AG09319 (cell line): ENCODE measurements at regions not wholly inside any gene's neighbourhood (a gene's known extent, or its start where the extent isn't known, plus 50 kb on each side); places are given as distances from the start of the nearest gene placed in this dataset.
A peak's percentile ranks its signal among the peaks of the same experiment; 100 is the strongest.

Experiments
- DNase-seq: peaks from one replicate; pipeline ENCODE4 v3.0.0-alpha.2; 2010; ENCODE audit warnings: low read depth; ENCODE audit errors: extremely low read depth
- TF ChIP-seq, protein P1 (sequence below): IDR thresholded peaks from 2 replicates; pipeline ENCODE4 v1.5.1; 2011; ENCODE audit warnings: low read depth, mild to moderate bottlenecking, inconsistent platforms, low read length, moderate library complexity

DNA sequence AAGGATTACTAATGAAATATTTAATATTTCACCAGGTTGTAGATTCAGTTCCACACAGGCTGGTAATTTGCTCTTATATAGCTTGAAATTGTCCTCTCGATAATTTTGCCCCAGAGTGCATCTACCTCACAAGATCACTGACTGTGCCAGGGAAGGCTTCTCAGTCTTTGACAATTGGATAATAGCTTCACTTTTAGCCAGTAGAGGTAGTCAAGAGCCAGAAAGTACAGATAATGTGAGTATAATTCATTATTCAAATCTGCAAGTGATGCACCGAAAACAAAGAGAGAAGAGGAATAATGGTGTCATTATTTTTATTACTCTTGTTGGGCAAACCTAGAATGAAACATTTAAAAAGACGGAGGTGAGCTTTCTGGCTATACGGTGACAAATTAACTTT is 292.8 kb downstream of the EN1 start:
- no peak for DNase-seq
- TF ChIP-seq, protein P1, sequence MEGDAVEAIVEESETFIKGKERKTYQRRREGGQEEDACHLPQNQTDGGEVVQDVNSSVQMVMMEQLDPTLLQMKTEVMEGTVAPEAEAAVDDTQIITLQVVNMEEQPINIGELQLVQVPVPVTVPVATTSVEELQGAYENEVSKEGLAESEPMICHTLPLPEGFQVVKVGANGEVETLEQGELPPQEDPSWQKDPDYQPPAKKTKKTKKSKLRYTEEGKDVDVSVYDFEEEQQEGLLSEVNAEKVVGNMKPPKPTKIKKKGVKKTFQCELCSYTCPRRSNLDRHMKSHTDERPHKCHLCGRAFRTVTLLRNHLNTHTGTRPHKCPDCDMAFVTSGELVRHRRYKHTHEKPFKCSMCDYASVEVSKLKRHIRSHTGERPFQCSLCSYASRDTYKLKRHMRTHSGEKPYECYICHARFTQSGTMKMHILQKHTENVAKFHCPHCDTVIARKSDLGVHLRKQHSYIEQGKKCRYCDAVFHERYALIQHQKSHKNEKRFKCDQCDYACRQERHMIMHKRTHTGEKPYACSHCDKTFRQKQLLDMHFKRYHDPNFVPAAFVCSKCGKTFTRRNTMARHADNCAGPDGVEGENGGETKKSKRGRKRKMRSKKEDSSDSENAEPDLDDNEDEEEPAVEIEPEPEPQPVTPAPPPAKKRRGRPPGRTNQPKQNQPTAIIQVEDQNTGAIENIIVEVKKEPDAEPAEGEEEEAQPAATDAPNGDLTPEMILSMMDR, result peak; percentile 50

- no peak for DNase-seq
- TF ChIP-seq, protein P1, result no peak
Measured at GRCh38 chr2:118549503-118549902, 297.9 kb downstream of the EN1 start.

DNA sequence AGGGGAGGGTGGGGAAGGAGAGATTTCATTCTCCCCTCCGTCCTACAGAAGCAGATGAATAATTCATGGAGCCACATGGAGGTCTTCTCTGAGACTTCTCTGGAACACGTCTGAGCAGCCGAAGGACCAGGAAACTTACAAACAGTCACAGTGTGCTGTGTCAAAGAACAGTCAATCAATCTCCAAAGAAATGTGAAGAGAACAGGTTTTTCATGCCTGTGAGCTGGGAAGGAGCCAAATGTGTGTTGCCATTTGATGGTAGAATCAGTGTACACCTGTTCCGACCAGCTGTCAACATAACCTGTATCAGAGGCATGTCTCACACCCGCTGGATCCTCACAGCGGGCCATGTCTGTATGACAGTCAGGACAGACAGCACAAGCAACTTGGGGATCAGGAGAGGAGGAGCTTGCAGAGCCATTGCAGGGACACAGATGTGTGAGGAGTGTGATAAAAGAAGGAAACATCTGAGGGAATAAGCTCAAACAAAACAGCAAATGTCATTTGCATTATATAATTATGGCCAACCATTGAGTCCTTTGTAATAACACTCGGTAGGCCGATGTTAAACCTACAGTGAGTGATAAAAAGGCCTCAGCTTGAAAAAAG is 298.5 kb downstream of the EN1 start:
- no peak for DNase-seq
- TF ChIP-seq, protein P1, result no peak

DNA sequence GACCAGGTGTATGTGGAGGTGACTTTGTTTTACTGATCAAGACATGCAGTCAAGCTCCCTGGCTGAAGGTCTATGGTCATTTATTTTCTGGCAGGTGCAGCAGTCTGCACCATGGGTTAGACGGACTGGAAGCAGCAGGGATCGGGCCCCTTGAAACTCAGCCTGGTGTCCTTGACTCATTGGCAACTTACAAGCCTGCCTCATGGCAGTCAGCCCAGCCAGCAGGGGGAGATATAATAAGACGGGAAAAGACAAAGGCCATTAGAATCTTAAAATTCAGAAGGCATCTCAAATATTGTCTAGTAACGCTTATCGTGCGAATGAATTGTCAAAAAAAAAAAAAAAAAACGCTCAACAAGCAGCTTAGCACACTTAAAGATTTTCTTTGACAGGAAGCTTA is 308.2 kb downstream of the EN1 start:
- TF ChIP-seq, protein P1, result peak; percentile 56
- no peak for DNase-seq

DNA sequence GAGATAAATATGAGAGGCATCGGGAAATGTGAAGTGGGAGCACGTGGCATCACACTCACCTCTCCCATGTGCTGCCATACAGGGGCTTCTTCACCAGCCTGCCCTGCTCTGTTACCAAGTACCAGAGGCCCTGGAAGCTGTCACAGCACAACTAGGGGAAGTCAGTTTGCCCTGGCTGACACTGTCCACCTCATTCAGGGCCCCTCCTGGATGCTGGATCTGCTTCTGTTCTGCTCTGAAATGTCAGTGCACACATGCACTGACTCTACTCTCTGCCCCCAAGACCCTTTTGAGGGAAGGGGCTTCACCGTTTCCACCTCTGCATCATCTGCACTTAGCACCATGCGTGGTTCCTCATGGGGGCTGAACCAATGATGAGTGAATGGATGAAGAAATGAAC is 311.1 kb downstream of the EN1 start:
- DNase-seq, result no peak
- TF ChIP-seq, protein P1, result no peak

GRCh38 chr2:118535818-118536212 is 311.6 kb downstream of the EN1 start:
- TF ChIP-seq, protein P1, result no peak
- DNase-seq, result no peak

- TF ChIP-seq, protein P1, result no peak
- no peak for DNase-seq
Measured at GRCh38 chr2:118535171-118535817, 312.2 kb downstream of the EN1 start.
